Coronary artery (tissue), 2 donors: ENCODE measurements at regions not wholly inside any gene's neighbourhood (a gene's known extent, or its start where the extent isn't known, plus 50 kb on each side); places are given as distances from the start of the nearest gene placed in this dataset.
"Not testable (repeated sequence)": the region's sequence is repeated elsewhere in the genome, so short reads cannot be mapped to it uniquely, and the experiment has no call there.

Experiments used
- DNase-seq: peaks from one replicate; pipeline ENCODE4 v3.0.0-alpha.2; 2017; ENCODE audit warnings: low spot score
- H3K27ac ChIP-seq, 2 donors: fragments of 200-600 bp; sonication (generic); one replicate each; pipeline ENCODE4 v1.5.1; 2016 to 2019
- H3K4me3 ChIP-seq: fragments of 200-600 bp; sonication (generic); 2 replicates; pipeline ENCODE4 v1.5.1; 2016; ENCODE audit warnings: mild to moderate bottlenecking, moderate library complexity
- CTCF ChIP-seq: fragments of 200-600 bp; sonication (generic); IDR thresholded peaks from one replicate; pipeline ENCODE4 v1.5.1; 2019; ENCODE audit warnings: antibody characterized with exemption

GRCh38 chr5:152051499-152052454 lies 127.1 kb upstream of the GLRA1 start:
- Histone ChIP-seq H3K27ac (no peak overlapping the region), H3K4me3 (no peak overlapping the region)
- no peak for TF ChIP-seq CTCF
- DNase-seq = no peak

DNA sequence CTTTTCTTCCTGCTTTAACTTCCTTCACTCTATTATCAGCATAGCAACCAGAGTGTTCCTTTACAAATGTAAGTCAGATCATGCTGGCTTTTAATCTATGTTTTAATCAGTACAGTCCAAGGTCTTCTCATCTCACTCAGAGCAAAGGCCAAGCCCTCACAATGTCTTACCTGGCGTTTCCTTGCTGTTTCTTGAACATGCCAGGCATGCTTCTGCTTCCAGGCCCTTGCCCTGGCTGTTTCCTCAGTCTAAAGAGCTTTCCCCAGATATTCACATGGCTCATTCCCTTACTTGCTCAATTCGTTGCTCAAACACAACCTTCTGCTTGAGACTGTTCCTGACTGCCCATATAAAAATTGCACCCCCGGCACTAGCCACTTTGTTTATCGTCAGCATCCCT lies 121.7 kb upstream of the GLRA1 start:
- DNase-seq = no peak
- TF ChIP-seq CTCF = no peak
- no peak overlapping the region for H3K27ac ChIP-seq
- no peak overlapping the region for H3K4me3 ChIP-seq

DNA sequence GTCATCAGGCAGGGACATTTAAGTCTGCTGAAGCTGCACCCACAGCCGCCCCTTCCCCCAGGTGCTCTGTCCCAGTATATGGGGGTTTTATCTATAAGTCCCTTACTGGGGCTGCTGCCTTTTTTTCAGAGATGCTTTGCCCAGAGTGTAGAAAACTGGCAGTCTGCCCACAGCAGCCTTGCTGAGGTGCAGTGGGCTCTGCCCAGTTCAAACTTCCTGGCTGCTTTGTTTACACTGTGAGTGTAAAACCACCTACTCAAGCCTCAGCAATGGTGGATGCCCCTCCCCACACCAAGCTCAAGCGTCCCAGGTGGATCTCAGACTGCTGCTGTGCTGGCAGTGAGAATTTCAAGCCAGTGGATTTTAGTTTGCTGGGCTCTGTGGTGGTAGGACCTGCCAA lies 114.2 kb upstream of the GLRA1 start:
- H3K4me3 ChIP-seq, DNase-seq, H3K27ac ChIP-seq: not testable (repeated sequence)

DNA sequence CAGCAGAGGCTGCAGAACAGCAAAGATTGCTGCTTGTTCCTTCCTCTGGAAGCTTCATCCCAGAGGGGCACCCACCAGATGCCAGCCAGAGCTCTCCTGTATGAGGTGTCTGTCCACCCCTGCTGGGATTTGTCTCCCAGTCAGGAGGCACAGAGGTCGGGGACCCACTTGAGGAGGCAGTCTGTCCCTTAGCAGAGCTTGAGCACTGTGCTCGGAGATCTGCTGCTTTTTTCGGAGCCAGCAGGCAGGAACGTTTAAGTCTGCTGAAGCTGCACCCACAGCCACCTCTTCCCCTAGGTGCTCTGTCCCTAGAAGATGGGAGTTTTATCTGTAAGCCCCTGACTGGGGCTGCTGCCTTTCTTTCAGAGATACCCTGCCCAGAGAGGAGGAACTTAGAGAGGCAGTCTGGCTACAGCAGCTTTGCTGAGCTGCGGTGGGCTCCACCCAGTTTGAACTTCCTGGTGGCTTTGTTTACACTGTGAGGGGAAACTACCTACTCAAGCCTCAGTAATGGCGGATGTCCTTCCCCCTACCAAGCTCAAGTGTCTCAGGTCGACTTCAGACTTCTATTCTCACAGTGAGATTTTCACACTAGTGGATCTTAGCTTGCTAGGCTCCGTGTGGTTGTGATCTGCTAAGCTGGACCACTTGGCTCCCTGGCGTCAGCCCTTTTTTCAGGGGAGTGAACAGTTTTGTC lies 101.8 kb upstream of the GLRA1 start:
- H3K27ac ChIP-seq, H3K4me3 ChIP-seq, DNase-seq: not testable (repeated sequence)

- Histone ChIP-seq H3K27ac (no peak overlapping the region), H3K4me3 (no peak overlapping the region)
- no peak for TF ChIP-seq CTCF
- no peak for DNase-seq
Observed at GRCh38 chr5:152016421-152016820, 91.8 kb upstream of the GLRA1 start.

GRCh38 chr5:152007653-152008335 lies 83.1 kb upstream of the GLRA1 start:
- H3K4me3 ChIP-seq = no peak overlapping the region
- no peak overlapping the region for H3K27ac ChIP-seq
- no peak for DNase-seq
- TF ChIP-seq CTCF = no peak

DNA sequence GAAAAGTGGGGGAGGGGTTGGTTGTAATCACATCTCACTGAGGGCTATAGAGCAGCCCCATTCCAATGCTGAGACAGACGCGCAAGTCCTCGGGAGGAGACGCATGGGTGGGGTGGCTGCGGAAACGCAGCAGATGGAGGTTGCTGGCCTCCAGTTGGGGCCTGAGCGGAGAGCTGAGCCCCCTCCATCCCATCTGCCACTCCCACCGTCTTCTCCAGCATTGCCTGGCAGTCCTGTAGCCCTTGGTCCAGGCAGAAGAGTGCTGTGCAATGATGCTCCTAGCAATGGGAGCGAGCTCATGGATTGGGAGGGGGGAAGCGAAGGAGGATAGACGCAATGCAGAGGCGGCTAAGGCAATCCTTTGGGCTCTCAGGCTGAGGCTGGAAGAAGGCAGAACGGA lies 79.4 kb upstream of the GLRA1 start:
- Histone ChIP-seq H3K4me3 (no peak overlapping the region), H3K27ac (no peak overlapping the region)
- TF ChIP-seq CTCF = no peak
- DNase-seq = no peak
